Esophagus squamous epithelium (tissue), 4 donors: ENCODE measurements at regions not wholly inside any gene's neighbourhood (a gene's known extent, or its start where the extent isn't known, plus 50 kb on each side); places are given as distances from the start of the nearest gene placed in this dataset.

Source experiments
- CTCF ChIP-seq, 6 experiments: fragments of 450-650 bp in 4 of 6; fragments of 200-600 bp in 2 of 6; sonication (generic) in 2 of 6; IDR thresholded peaks; one replicate each; pipeline ENCODE4 v1.5.1; 2016 to 2019; ENCODE audit warnings: antibody characterized with exemption in 6 of 6, mild to moderate bottlenecking in 4 of 6, moderate library complexity in 4 of 6
- POLR2A ChIP-seq, 4 donors: fragments of 450-650 bp; IDR thresholded peaks; one replicate each; pipeline ENCODE4 v1.6.1; 2017; ENCODE audit warnings: antibody characterized with exemption in 4 of 4, mild to moderate bottlenecking in 4 of 4, moderate library complexity in 3 of 4

DNA sequence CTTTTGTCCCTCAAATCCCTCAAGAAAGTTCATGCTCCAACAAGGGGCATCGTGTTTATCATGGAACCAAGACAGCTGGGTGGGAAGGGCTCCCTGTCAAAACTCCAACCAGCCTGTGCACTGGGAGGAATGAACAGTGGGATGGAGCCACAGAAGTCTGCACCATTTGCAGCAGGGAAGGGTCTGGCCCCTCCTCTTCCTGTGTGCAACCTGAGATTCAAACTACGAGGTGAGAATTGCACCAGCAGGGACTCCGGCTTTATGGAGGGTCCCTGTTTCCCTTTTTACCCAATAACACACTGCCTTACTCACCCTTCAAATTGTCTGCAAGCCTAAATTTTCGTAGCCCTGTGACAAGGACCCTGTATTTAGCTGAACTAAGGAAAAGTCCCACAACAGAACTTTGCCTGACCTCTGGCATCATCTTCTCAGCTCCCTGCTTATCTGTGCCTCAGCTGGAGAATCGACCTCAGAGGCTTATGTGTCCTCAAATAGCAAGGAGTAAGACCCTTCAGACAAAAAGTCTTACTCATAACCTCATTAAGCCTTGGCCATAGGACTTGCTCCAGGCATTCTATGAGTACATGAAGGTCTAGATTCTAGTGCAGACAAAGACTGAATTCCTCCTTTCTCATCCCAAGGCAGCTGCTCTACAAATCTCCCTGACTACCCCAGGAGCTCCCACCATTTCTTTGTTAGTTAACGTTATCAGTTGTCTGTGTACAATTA, 178.3 kb upstream of the SERPINE2 start:
- no peak for TF ChIP-seq POLR2A (IDR thresholded peaks at IDR 0.05)
- no peak for TF ChIP-seq CTCF (IDR thresholded peaks at IDR 0.05)
